ENCODE measurements at regions not wholly inside any gene's neighbourhood (a gene's known extent, or its start where the extent isn't known, plus 50 kb on each side); places are given as distances from the start of the nearest gene placed in this dataset.
"Not testable (repeated sequence)": the region's sequence is repeated elsewhere in the genome, so short reads cannot be mapped to it uniquely, and the experiment has no call there.

DNA sequence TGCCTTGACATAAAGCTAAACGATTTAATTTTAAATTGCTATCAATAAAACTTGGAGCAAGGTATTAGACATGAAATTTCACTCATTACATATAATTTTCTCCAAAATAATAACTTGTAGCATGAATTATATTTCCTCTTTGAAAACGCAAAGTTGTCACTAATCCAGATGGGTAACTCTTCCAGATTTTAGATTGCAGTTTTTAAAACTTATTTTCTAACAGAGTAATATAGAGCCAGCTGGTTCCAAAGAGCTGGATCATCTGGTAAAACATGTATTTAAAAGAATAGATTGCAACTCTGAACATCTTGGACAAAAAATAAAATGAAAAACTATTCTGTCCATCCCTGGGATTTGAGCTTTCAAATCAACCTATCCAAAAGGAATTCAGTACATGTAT is 238.2 kb upstream of the INTU start:
- no peak for DNase-seq

- no peak for DNase-seq
Observed at GRCh38 chr4:127400276-127400675, 232.5 kb upstream of the INTU start.

- peak; percentile 21 to 29 for DNase-seq
Observed at GRCh38 chr4:127400731-127401346, 231.9 kb upstream of the INTU start.

- DNase-seq, result no peak
Observed at GRCh38 chr4:127403471-127404084, 229.2 kb upstream of the INTU start.

- no peak for DNase-seq
Observed at GRCh38 chr4:127406187-127406586, 226.6 kb upstream of the INTU start.

- DNase-seq, result not testable (repeated sequence)
Observed at GRCh38 chr4:127407572-127407971, 225.2 kb upstream of the INTU start.

GRCh38 chr4:127410201-127410600 is 222.6 kb upstream of the INTU start:
- DNase-seq, result no peak

DNA sequence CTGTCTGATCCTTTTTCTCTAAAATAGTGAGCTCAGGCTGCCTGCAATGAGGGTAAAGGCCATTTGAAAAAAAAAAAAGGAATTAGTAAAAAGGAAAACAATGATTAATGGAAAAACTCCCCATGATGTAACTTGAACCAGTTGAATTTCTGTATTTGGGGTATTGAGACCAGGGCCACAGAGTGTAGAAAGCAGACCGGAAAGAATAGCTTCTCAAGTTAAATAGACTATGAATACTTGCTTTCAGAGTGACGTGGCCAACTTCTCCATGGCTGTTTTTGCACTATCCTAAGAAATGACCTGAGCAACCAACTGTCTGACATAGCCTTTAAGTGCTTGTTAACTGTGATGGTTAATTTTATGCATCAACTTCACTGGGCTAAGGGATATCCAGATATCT is 222.1 kb upstream of the INTU start:
- DNase-seq, result no peak

- DNase-seq, result no peak
Observed at GRCh38 chr4:127414951-127415606, 217.7 kb upstream of the INTU start.

DNA sequence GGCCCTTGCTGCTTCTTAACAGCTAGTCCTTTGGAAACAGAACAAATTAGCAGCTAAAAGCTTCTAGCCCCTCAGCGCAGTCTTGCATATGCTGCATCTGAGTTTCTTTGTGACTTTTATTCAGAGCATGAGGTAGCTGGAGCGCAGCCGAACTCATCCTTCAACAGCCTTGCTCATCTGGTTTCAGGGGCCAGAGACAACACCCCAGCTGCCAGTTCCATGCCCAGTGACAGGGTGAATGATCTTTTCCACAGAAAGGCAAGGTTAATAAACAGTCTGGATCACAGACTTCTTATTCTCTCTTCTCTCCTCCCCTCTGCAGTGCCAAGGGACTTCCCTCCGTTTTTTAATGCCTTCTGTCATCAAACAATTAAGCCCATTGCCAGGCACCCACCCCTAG is 216.6 kb upstream of the INTU start:
- no peak for DNase-seq

- no peak for DNase-seq
Observed at GRCh38 chr4:127417885-127418535, 214.7 kb upstream of the INTU start.

- DNase-seq, result no peak
Observed at GRCh38 chr4:127419431-127419830, 213.3 kb upstream of the INTU start.

- no peak for DNase-seq
Observed at GRCh38 chr4:127421437-127421836, 211.3 kb upstream of the INTU start.

DNA sequence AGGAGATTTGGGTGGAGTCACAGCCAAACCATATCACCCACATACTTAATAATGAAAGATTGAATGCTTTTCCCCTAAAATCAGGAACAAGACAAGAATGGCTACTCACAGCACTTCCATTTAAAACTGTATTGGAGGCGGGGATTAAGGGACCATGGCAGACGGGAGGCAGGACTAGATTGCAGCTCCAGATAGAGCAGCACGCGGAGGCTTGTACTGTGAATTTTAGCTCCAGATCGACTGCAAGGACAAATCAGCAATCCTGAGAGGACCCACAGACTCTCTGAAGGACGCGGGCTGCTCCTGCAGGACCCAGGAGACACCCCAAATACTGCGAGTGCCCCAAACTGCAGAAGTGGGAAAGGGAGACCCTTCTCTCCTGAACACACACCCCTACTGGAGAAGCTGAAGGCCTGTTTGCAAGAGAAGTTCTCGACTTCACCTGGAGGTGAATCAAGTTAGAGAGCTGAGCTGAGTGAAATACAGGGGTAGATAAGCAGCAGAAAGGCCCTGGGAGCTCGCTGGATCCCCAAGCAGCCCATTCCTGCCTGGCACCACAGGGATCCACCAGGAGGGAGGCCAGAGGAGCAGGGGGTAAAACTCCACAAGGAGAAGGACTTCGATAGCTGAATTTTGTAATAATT is 207.4 kb upstream of the INTU start:
- DNase-seq, result no peak

DNA sequence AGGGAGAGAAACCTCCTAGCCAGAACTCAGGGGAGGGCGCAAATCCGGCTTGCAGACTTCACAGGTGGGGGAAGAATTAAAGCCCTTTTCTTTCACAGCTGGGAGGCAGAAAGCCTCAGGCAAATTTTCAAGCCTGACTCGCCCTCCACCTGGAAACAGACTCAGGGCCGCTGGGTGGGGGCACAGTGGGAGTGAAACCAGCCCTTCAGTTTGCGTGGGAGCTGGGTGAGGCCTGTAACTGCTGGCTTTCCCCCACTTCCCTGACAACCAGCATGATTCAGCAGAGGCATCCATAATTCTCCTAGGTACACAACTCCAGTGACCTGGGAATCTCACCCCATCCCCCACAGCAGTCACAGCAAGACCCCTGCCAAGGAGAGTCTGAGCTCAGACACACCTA is 206.9 kb upstream of the INTU start:
- DNase-seq, result no peak

GRCh38 chr4:127441571-127441970 is 191.2 kb upstream of the INTU start:
- no peak for DNase-seq

GRCh38 chr4:127445471-127445870 is 187.3 kb upstream of the INTU start:
- DNase-seq, result no peak

DNA sequence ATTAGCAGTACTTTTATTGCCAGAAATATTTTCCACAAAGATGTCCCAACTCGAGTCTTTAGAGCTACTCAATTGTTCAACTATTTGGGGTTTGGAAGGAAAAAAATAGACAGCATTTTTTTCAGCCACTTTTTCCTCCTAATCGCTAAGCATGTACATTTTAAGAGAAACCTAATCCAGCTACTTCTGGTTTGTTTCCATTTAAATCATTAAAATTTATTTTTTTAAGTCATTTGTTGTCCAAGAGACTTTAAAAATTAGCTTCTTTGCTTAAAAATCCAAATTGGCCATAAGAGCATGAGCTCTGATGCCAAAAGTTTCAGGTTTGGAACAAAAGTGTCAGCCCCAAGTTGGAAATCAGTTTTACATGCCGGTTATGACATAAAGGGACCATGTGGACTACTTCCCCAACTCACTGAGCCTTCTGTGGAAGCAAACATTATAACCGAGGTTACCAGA is 186.3 kb upstream of the INTU start:
- DNase-seq, result no peak

GRCh38 chr4:127448986-127449385 is 183.8 kb upstream of the INTU start:
- no peak for DNase-seq

- no peak for DNase-seq
Observed at GRCh38 chr4:127449449-127449848, 183.3 kb upstream of the INTU start.

DNA sequence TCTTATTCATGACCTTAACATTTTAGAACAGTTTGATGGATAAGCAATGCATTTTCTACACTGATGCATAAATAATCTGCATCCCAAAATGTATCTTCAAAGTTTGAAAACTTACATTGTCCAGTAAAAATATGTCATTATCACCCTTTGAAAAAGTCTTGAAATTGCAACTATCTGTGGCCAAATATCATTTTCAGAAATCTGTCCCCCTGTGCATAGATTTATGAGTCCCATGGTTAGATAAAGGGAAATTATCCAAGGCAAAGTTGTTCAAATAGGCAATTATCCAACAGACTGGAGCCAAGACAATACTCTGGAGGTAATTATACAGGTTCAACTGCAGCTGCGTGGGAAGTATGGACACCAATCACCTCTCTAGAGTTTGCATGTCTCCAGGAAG is 182.5 kb upstream of the INTU start:
- DNase-seq, result no peak

DNA sequence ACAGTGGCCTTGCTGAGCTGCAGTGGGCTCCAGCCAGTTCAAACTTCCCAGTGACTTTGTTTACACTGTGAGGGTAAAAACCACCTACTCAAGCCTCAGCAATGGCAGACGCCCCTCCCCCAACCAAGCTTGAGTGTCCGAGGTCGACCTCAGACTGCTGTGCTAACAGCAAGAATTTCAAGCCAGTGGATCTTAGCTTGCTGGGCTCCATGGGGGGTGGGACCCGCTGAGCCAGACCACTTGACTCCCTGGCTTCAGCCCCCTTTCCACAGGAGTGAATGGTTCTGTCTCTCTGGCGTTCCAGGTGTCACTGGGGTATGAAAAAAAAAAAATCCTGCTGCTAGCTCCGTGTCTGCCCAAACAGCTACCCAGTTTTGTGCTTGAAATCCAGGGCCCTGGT is 168.9 kb upstream of the INTU start:
- no peak for DNase-seq

DNA sequence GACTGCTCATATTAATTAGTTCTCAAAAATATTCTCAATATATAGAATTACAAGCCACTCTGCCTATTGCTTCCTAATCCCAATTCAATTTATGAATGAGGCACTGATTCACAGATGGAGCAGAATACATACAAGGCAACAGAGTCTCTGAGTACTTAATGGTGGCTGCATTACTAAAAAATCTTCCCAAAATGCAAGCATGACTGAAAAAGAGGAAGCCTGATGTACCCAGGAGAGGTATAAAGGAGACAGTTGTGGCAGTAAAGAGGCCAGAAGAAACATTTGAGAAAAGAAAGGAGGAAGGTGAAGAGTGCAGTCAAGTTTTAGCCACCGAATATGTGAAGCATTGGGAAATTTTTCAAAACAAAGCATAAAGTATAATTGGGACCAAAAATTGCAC is 163.2 kb upstream of the INTU start:
- DNase-seq, result no peak
